Endothelial cell of umbilical vein (primary cell): ENCODE measurements at regions not wholly inside any gene's neighbourhood (a gene's known extent, or its start where the extent isn't known, plus 50 kb on each side); places are given as distances from the start of the nearest gene placed in this dataset.

Source experiments
- EZH2 ChIP-seq: IDR thresholded peaks from 2 replicates; pipeline ENCODE4 v1.6.1; 2012; ENCODE audit warnings: borderline replicate concordance, low read depth, mild to moderate bottlenecking, moderate library complexity, low read length, inconsistent platforms; ENCODE audit not compliant: severe bottlenecking
- MYC ChIP-seq: IDR thresholded peaks from one replicate; pipeline ENCODE4 v1.6.1; 2011; ENCODE audit warnings: mild to moderate bottlenecking, low read depth, low read length
- POLR2A ChIP-seq: IDR thresholded peaks from 2 replicates; pipeline ENCODE4 v1.6.1; 2012; ENCODE audit warnings: low read depth, mild to moderate bottlenecking, control low read depth, low read length
- POLR2AphosphoS5 ChIP-seq: IDR thresholded peaks from 2 replicates; pipeline ENCODE4 v1.6.1; 2012; ENCODE audit warnings: low read depth, mild to moderate bottlenecking, control low read depth, low read length, moderate library complexity; ENCODE audit not compliant: insufficient read depth
- TF ChIP-seq, protein P1 (sequence below), 2 donors: IDR thresholded peaks; 1 replicate in 1 of 2; 2 replicates in 1 of 2; pipeline ENCODE4 v1.5.1; 2011; ENCODE audit warnings: low read length in 2 of 2, mild to moderate bottlenecking in 2 of 2, moderate library complexity in 2 of 2, control low read depth in 1 of 2, inconsistent platforms in 1 of 2, low read depth in 1 of 2; ENCODE audit not compliant: insufficient read depth in 1 of 2; ENCODE audit errors: extremely low read depth in 1 of 2
- TF ChIP-seq, protein P2 (sequence below): IDR thresholded peaks from 2 replicates; pipeline ENCODE4 v1.6.1; 2011; ENCODE audit not compliant: insufficient read depth, insufficient read length

- no peak for TF ChIP-seq MYC
- TF ChIP-seq, protein P1, sequence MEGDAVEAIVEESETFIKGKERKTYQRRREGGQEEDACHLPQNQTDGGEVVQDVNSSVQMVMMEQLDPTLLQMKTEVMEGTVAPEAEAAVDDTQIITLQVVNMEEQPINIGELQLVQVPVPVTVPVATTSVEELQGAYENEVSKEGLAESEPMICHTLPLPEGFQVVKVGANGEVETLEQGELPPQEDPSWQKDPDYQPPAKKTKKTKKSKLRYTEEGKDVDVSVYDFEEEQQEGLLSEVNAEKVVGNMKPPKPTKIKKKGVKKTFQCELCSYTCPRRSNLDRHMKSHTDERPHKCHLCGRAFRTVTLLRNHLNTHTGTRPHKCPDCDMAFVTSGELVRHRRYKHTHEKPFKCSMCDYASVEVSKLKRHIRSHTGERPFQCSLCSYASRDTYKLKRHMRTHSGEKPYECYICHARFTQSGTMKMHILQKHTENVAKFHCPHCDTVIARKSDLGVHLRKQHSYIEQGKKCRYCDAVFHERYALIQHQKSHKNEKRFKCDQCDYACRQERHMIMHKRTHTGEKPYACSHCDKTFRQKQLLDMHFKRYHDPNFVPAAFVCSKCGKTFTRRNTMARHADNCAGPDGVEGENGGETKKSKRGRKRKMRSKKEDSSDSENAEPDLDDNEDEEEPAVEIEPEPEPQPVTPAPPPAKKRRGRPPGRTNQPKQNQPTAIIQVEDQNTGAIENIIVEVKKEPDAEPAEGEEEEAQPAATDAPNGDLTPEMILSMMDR (IDR thresholded peaks at IDR 0.05; ENCODE audit: extremely low read depth in 1 of 2, insufficient read depth in 1 of 2, low read depth in 1 of 2, low read length in 2 of 2) = no peak
- TF ChIP-seq POLR2AphosphoS5 = no peak
- no peak for TF ChIP-seq EZH2
- TF ChIP-seq, protein P2, sequence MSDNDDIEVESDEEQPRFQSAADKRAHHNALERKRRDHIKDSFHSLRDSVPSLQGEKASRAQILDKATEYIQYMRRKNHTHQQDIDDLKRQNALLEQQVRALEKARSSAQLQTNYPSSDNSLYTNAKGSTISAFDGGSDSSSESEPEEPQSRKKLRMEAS = no peak
- no peak for TF ChIP-seq POLR2A
These were observed 557.6 kb upstream of the FANCL start for GRCh38 chr2:58798676-58799208.
